ENCODE measurements at regions not wholly inside any gene's neighbourhood (a gene's known extent, or its start where the extent isn't known, plus 50 kb on each side); places are given as distances from the start of the nearest gene placed in this dataset.
A peak's percentile ranks its signal among the peaks of the same experiment; 100 is the strongest.
"Not testable (repeated sequence)": the region's sequence is repeated elsewhere in the genome, so short reads cannot be mapped to it uniquely, and the experiment has no call there.

DNA sequence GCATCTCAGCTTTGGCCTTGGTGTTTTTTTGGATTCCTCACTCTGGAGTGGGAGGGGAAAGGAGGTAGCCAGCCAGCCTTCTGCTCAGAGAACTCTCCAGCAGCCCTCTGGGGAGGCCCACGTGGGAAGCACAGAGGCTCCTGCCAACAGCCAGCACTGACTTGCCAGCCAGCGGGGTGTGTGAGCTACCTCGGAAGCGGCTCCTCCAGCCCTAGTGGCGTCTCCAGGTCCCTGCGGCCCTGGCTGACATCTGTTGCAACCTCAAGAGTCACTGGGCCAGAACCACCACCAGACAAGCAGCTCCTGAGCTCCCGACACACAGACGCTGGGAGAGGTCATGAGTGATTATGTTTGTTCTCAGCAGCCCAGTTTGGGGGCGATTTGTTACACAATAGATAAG, 180.2 kb upstream of the FZD8 start:
- no peak for DNase-seq (ENCODE audit: low spot score)
- in situ Hi-C loops (cut with MboI; ENCODE audit: low sequenced_read_pairs, unreplicated experiment), result no loop called here
- TF ChIP-seq, protein P1, sequence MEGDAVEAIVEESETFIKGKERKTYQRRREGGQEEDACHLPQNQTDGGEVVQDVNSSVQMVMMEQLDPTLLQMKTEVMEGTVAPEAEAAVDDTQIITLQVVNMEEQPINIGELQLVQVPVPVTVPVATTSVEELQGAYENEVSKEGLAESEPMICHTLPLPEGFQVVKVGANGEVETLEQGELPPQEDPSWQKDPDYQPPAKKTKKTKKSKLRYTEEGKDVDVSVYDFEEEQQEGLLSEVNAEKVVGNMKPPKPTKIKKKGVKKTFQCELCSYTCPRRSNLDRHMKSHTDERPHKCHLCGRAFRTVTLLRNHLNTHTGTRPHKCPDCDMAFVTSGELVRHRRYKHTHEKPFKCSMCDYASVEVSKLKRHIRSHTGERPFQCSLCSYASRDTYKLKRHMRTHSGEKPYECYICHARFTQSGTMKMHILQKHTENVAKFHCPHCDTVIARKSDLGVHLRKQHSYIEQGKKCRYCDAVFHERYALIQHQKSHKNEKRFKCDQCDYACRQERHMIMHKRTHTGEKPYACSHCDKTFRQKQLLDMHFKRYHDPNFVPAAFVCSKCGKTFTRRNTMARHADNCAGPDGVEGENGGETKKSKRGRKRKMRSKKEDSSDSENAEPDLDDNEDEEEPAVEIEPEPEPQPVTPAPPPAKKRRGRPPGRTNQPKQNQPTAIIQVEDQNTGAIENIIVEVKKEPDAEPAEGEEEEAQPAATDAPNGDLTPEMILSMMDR (IDR thresholded peaks at IDR 0.05; ENCODE audit: borderline replicate concordance, control extremely low read depth, extremely low read depth, insufficient read depth, missing control alignments), result no peak

DNA sequence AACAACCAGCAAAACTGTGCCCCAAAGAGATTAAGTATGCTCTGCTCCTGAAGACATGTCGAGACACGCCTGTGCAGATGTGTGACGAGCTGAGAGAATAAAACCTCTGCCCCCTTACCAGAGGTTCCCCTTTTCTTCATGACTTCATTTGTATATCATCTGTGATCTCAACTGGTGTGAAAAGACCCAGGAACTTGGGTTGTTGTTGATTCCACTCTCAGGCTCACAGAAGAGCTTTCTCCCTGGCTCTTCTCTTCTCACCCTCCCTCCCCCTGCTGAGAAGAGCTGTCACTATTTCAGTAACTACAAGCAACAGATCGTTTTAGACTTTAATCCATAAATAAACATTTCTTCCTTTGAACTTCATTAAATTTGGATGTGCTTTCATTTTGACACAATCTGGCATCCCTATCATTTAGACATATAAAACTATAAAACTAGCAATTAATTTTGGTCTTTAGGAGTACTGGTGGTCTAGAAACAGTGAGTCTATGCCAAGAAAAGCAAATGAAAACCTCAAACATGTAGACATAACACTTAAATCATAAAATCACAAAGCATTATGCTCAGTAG, 179.3 kb upstream of the FZD8 start:
- TF ChIP-seq, protein P1 (IDR thresholded peaks at IDR 0.05; ENCODE audit: borderline replicate concordance, control extremely low read depth, extremely low read depth, insufficient read depth, missing control alignments), result no peak
- peak; percentile 15 for DNase-seq (ENCODE audit: low spot score)
- in situ Hi-C loops (cut with MboI; ENCODE audit: low sequenced_read_pairs, unreplicated experiment), result no loop called here

DNA sequence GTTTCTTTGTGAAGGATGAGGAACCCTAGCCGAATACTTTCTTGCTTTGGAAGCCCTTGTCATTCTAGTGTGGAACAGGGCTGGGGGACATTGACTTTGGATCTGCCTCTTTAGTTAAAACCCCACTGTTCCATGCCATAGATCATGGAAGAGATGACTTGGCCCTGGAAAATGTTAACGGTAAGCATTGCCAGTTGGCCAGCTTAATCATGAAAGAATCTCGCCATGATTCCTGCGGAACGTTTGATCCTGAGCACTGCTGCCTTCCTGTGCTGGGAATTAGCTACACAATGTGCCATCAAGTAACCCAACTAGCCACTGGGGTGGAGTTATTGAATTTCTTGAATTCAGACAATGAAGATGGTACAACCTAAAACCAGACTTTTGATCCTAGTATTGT, 177.6 kb upstream of the FZD8 start:
- in situ Hi-C loops (cut with MboI; ENCODE audit: low sequenced_read_pairs, unreplicated experiment), result no loop called here
- no peak for DNase-seq (ENCODE audit: low spot score)
- TF ChIP-seq, protein P1 (IDR thresholded peaks at IDR 0.05; ENCODE audit: borderline replicate concordance, control extremely low read depth, extremely low read depth, insufficient read depth, missing control alignments), result no peak

DNA sequence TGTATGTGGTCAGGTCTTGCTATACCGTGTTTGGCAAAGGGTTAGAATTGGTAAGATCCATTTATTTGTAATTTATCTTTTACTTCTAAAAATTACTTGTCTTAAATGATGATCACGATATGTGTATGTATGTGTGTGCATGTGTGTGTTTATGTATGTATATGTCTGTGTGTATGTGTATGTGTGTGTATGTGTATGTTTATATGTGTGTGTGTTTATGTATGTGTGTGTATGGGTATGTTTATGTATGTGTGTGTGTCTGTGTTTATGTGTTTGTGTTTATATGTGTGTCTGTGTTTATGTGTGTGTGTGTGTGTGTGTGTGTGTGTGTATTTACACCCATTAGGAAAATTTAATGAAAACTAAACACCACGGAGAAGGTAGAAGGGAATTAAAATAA, 176.9 kb upstream of the FZD8 start:
- no peak for DNase-seq (ENCODE audit: low spot score)
- TF ChIP-seq, protein P1 (IDR thresholded peaks at IDR 0.05; ENCODE audit: borderline replicate concordance, control extremely low read depth, extremely low read depth, insufficient read depth, missing control alignments), result no peak
- in situ Hi-C loops (cut with MboI; ENCODE audit: low sequenced_read_pairs, unreplicated experiment), result no loop called here

DNA sequence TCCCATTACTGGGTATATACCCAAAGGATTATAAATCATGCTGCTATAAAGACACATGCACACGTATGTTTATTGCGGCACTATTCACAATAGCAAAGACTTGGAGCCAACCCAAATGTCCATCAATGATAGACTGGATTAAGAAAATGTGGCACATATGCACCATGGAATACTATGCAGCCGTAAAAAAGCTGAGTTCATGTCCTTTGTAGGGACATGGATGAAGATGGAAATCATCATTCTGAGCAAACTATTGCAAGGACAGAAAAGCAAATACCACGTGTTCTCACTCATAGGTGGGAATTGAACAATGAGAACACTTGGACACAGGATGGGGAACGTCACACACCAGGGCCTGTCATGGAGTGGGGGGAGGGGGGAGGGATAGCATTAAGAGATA, 175.0 kb upstream of the FZD8 start:
- DNase-seq (ENCODE audit: low spot score); in situ Hi-C loops (cut with MboI; ENCODE audit: low sequenced_read_pairs, unreplicated experiment): not testable (repeated sequence)

DNA sequence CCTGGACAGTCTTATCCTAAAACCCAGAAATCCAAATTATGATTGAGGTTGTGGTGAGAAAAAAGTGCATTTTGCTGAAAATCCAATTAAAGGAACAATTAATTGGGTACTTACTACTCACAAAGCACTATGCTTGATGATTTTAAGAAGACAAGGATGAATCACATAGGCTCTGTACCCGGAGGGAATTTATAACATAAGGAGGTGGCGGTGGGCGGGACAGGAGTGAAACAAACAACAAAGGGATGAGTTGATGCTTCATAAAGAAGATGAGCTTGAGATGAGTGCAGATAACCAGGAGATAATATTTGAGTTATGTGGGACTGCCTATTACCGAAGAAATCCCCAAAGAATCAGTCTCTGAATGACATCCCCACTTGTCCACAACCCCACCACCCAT, 171.1 kb upstream of the FZD8 start:
- in situ Hi-C loops (cut with MboI; ENCODE audit: low sequenced_read_pairs, unreplicated experiment), result no loop called here
- TF ChIP-seq, protein P1 (IDR thresholded peaks at IDR 0.05; ENCODE audit: borderline replicate concordance, control extremely low read depth, extremely low read depth, insufficient read depth, missing control alignments), result no peak
- DNase-seq (ENCODE audit: low spot score), result no peak

DNA sequence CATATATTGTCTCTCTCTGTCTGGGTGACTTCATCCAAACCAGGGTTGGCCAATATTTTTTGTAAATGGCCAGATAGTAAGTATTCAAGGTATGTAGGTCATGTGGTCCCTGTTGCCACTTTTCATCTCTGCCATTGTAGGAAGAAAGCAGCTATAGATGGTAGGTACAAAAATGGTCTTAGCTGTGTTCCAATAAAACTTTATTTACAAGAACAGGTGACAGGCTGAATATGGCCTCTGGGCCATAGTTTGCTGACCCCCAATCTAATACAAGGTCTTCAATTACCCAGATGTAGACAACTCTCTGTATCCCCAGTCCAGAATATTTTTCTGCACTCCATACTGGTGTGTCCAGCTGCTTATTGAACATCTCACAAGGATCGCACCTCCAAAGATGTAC, 166.2 kb upstream of the FZD8 start:
- no peak for DNase-seq (ENCODE audit: low spot score)
- TF ChIP-seq, protein P1 (IDR thresholded peaks at IDR 0.05; ENCODE audit: borderline replicate concordance, control extremely low read depth, extremely low read depth, insufficient read depth, missing control alignments), result no peak
- in situ Hi-C loops (cut with MboI; ENCODE audit: low sequenced_read_pairs, unreplicated experiment), result no loop called here
